ENCODE measurements at regions not wholly inside any gene's neighbourhood (a gene's known extent, or its start where the extent isn't known, plus 50 kb on each side); places are given as distances from the start of the nearest gene placed in this dataset.

DNA sequence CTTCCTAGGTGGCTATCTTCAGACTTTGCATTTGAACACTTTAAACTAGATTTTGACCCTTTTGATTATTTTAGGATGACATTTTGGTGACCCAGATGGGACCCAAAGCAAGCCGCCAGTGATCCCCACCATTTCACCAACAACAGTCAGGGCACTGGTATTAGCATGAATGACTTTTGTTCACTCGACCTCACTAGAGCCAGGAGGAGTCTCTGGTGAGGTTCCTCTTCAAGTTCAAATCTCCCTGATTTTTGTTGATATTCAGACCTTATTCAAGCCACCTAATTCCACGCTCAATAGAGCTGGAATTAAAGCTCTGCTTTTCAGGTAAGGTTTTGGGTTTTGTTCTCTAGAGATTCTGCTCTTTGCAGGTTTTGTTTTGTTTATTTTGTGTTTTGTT lies 202.3 kb downstream of the MREG start:
- Histone ChIP-seq H3K4me3 (replicated peaks; ENCODE audit: insufficient read depth, low read length) (no peak overlapping the region), H3K27ac (replicated peaks) (peak overlapping the region; percentile 34), H3K27me3 (ENCODE audit: insufficient read depth, poor library complexity, severe bottlenecking) (no peaks in the 10 kb centered on the region)
- TF ChIP-seq, protein P1, sequence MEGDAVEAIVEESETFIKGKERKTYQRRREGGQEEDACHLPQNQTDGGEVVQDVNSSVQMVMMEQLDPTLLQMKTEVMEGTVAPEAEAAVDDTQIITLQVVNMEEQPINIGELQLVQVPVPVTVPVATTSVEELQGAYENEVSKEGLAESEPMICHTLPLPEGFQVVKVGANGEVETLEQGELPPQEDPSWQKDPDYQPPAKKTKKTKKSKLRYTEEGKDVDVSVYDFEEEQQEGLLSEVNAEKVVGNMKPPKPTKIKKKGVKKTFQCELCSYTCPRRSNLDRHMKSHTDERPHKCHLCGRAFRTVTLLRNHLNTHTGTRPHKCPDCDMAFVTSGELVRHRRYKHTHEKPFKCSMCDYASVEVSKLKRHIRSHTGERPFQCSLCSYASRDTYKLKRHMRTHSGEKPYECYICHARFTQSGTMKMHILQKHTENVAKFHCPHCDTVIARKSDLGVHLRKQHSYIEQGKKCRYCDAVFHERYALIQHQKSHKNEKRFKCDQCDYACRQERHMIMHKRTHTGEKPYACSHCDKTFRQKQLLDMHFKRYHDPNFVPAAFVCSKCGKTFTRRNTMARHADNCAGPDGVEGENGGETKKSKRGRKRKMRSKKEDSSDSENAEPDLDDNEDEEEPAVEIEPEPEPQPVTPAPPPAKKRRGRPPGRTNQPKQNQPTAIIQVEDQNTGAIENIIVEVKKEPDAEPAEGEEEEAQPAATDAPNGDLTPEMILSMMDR (IDR thresholded peaks at IDR 0.05; ENCODE audit: insufficient read depth, low read length): no peak
- no peak for TF ChIP-seq SPI1 (IDR thresholded peaks at IDR 0.05; ENCODE audit: borderline replicate concordance, low read depth)
- TF ChIP-seq POLR2AphosphoS5 (IDR thresholded peaks at IDR 0.05; ENCODE audit: low read depth): no peak
- no peak for TF ChIP-seq GABPA (IDR thresholded peaks at IDR 0.05; ENCODE audit: low read depth)
- no peak for TF ChIP-seq REST (IDR thresholded peaks at IDR 0.05; ENCODE audit: insufficient replicate concordance, low read depth)
- DNase-seq (ENCODE audit: low read depth in 1 of 2, low spot score in 1 of 2): no peak

DNA sequence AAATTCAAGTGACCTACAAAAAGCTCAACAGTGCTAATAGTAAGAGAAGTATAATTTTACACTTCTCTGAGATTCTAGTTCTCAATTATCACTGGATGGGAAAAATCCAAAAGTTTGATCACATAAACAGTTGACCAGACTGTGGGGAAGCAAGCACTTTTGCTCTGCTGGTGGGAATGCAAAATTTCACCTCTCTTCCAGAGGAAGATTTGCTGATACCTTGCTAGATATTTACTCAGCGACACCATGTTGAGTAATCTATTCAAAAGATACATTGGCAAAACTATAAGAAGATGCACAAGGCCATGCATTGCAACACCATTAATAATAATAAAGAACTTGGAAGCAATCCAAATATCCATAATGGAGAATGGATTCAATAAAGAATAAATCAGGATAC lies 204.4 kb downstream of the MREG start:
- no peak overlapping the region for H3K4me3 ChIP-seq (replicated peaks; ENCODE audit: insufficient read depth, low read length)
- no peak for DNase-seq (ENCODE audit: low read depth in 1 of 2, low spot score in 1 of 2)
- no peaks in the 10 kb centered on the region for H3K27me3 ChIP-seq (ENCODE audit: insufficient read depth, poor library complexity, severe bottlenecking)
- TF ChIP-seq, protein P1 (IDR thresholded peaks at IDR 0.05; ENCODE audit: insufficient read depth, low read length): no peak
- TF ChIP-seq SPI1 (IDR thresholded peaks at IDR 0.05; ENCODE audit: borderline replicate concordance, low read depth) (no peak), GABPA (IDR thresholded peaks at IDR 0.05; ENCODE audit: low read depth) (no peak), POLR2AphosphoS5 (IDR thresholded peaks at IDR 0.05; ENCODE audit: low read depth) (no peak), REST (IDR thresholded peaks at IDR 0.05; ENCODE audit: insufficient replicate concordance, low read depth) (no peak)
- no peak overlapping the region for H3K27ac ChIP-seq (replicated peaks)

GRCh38 chr2:215808194-215808593 lies 205.2 kb downstream of the MREG start:
- H3K27ac ChIP-seq (replicated peaks): no peak overlapping the region
- no peak for TF ChIP-seq REST (IDR thresholded peaks at IDR 0.05; ENCODE audit: insufficient replicate concordance, low read depth)
- TF ChIP-seq SPI1 (IDR thresholded peaks at IDR 0.05; ENCODE audit: borderline replicate concordance, low read depth): no peak
- TF ChIP-seq, protein P1 (IDR thresholded peaks at IDR 0.05; ENCODE audit: insufficient read depth, low read length): no peak
- no peak for TF ChIP-seq GABPA (IDR thresholded peaks at IDR 0.05; ENCODE audit: low read depth)
- no peak for TF ChIP-seq POLR2AphosphoS5 (IDR thresholded peaks at IDR 0.05; ENCODE audit: low read depth)
- no peak overlapping the region for H3K4me3 ChIP-seq (replicated peaks; ENCODE audit: insufficient read depth, low read length)
- no peak for DNase-seq (ENCODE audit: low read depth in 1 of 2, low spot score in 1 of 2)
- H3K27me3 ChIP-seq (ENCODE audit: insufficient read depth, poor library complexity, severe bottlenecking): no peaks in the 10 kb centered on the region

All from HL-60 (cell line).